ENCODE measurements at regions not wholly inside any gene's neighbourhood (a gene's known extent, or its start where the extent isn't known, plus 50 kb on each side); places are given as distances from the start of the nearest gene placed in this dataset.

- Mint-ChIP-seq H3K36me3 (ENCODE audit: insufficient read depth) (peaks cover 68% of the 10 kb centered on the region), H3K9me3 (no peaks in the 10 kb centered on the region)
These were observed 157.5 kb upstream of the KLF14 start for GRCh38 chr7:130891254-130892094.

GRCh38 chr7:130893441-130893894 is 159.5 kb upstream of the KLF14 start:
- Mint-ChIP-seq H3K4me1 (ENCODE audit: low read depth) (peaks cover 77% of the 10 kb centered on the region), H3K9me3 (no peaks in the 10 kb centered on the region), H3K4me3 (no peak overlapping the region), H3K36me3 (ENCODE audit: insufficient read depth) (peaks cover 65% of the 10 kb centered on the region), H3K27me3 (ENCODE audit: low read depth) (no peaks in the 10 kb centered on the region)
- DNase-seq: no peak
- peak; percentile 40 to 42 for ATAC-seq

More at GRCh38 chr7:130891254-130892094, 157.5 kb upstream of the KLF14 start:
- ATAC-seq (no peak), DNase-seq (no peak)
- Mint-ChIP-seq H3K4me1 (ENCODE audit: low read depth) (peaks cover 72% of the 10 kb centered on the region), H3K4me3 (no peak overlapping the region), H3K27me3 (ENCODE audit: low read depth) (no peaks in the 10 kb centered on the region)

GRCh38 chr7:130894146-130894908 is 160.3 kb upstream of the KLF14 start:
- peak overlapping the region; percentile 24 for H3K4me3 Mint-ChIP-seq
- H3K36me3 Mint-ChIP-seq (ENCODE audit: insufficient read depth): peaks cover 68% of the 10 kb centered on the region
- DNase-seq: no peak
- H3K4me1 Mint-ChIP-seq (ENCODE audit: low read depth): peaks cover 79% of the 10 kb centered on the region
- ATAC-seq: peak; percentile 13 to 17
- no peaks in the 10 kb centered on the region for H3K27me3 Mint-ChIP-seq (ENCODE audit: low read depth)
- H3K9me3 Mint-ChIP-seq: no peaks in the 10 kb centered on the region

GRCh38 chr7:130894909-130895750 is 161.1 kb upstream of the KLF14 start:
- peak overlapping the region; percentile 24 for H3K4me3 Mint-ChIP-seq
- DNase-seq (no peak), ATAC-seq (no peak)
- peaks cover 74% of the 10 kb centered on the region for H3K36me3 Mint-ChIP-seq (ENCODE audit: insufficient read depth)
- no peaks in the 10 kb centered on the region for H3K9me3 Mint-ChIP-seq
- peaks cover 87% of the 10 kb centered on the region for H3K4me1 Mint-ChIP-seq (ENCODE audit: low read depth)
- no peaks in the 10 kb centered on the region for H3K27me3 Mint-ChIP-seq (ENCODE audit: low read depth)

GRCh38 chr7:130896051-130896881 is 162.3 kb upstream of the KLF14 start:
- no peaks in the 10 kb centered on the region for H3K27me3 Mint-ChIP-seq (ENCODE audit: low read depth)
- H3K4me3 Mint-ChIP-seq: peak overlapping the region; percentile 50

GRCh38 chr7:130896898-130897514 is 163.0 kb upstream of the KLF14 start:
- H3K4me3 Mint-ChIP-seq: peak overlapping the region; percentile 51
- peak; percentile 66 to 67 for ATAC-seq

More at GRCh38 chr7:130896051-130896881, 162.3 kb upstream of the KLF14 start:
- DNase-seq (no peak), ATAC-seq (no peak)
- H3K9me3 Mint-ChIP-seq: no peaks in the 10 kb centered on the region
- H3K36me3 Mint-ChIP-seq (ENCODE audit: insufficient read depth): peaks cover 65% of the 10 kb centered on the region
- peaks cover 87% of the 10 kb centered on the region for H3K4me1 Mint-ChIP-seq (ENCODE audit: low read depth)

GRCh38 chr7:130897515-130898419 is 163.8 kb upstream of the KLF14 start:
- Mint-ChIP-seq H3K4me3 (peak overlapping the region; percentile 51), H3K4me1 (ENCODE audit: low read depth) (peaks cover 96% of the 10 kb centered on the region), H3K27me3 (ENCODE audit: low read depth) (no peaks in the 10 kb centered on the region), H3K9me3 (no peaks in the 10 kb centered on the region), H3K36me3 (ENCODE audit: insufficient read depth) (peaks cover 72% of the 10 kb centered on the region)
- DNase-seq (no peak), ATAC-seq (peak; percentile 1 to 3)

More at GRCh38 chr7:130896898-130897514, 163.0 kb upstream of the KLF14 start:
- H3K4me1 Mint-ChIP-seq (ENCODE audit: low read depth): peaks cover 93% of the 10 kb centered on the region
- H3K36me3 Mint-ChIP-seq (ENCODE audit: insufficient read depth): peaks cover 69% of the 10 kb centered on the region
- no peaks in the 10 kb centered on the region for H3K9me3 Mint-ChIP-seq
- no peaks in the 10 kb centered on the region for H3K27me3 Mint-ChIP-seq (ENCODE audit: low read depth)
- DNase-seq: peak; percentile 71

GRCh38 chr7:130899071-130899560 is 165.1 kb upstream of the KLF14 start:
- no peak overlapping the region for H3K4me3 Mint-ChIP-seq
- ATAC-seq: no peak

GRCh38 chr7:130899638-130900401 is 165.8 kb upstream of the KLF14 start:
- ATAC-seq (no peak), DNase-seq (no peak)
- H3K9me3 Mint-ChIP-seq: no peaks in the 10 kb centered on the region
- H3K36me3 Mint-ChIP-seq (ENCODE audit: insufficient read depth): peaks cover 76% of the 10 kb centered on the region
- H3K4me3 Mint-ChIP-seq: peak overlapping the region; percentile 21
- H3K27me3 Mint-ChIP-seq (ENCODE audit: low read depth): no peaks in the 10 kb centered on the region
- peaks cover 99% of the 10 kb centered on the region for H3K4me1 Mint-ChIP-seq (ENCODE audit: low read depth)

More at GRCh38 chr7:130899071-130899560, 165.1 kb upstream of the KLF14 start:
- DNase-seq: no peak
- H3K9me3 Mint-ChIP-seq: no peaks in the 10 kb centered on the region
- H3K27me3 Mint-ChIP-seq (ENCODE audit: low read depth): no peaks in the 10 kb centered on the region
- peaks cover 76% of the 10 kb centered on the region for H3K36me3 Mint-ChIP-seq (ENCODE audit: insufficient read depth)
- peaks cover 99% of the 10 kb centered on the region for H3K4me1 Mint-ChIP-seq (ENCODE audit: low read depth)

GRCh38 chr7:130900471-130901076 is 166.6 kb upstream of the KLF14 start:
- no peak for DNase-seq
- Mint-ChIP-seq H3K9me3 (no peaks in the 10 kb centered on the region), H3K27me3 (ENCODE audit: low read depth) (no peaks in the 10 kb centered on the region), H3K4me3 (no peak overlapping the region), H3K4me1 (ENCODE audit: low read depth) (peaks cover 98% of the 10 kb centered on the region), H3K36me3 (ENCODE audit: insufficient read depth) (peaks cover 70% of the 10 kb centered on the region)
- no peak for ATAC-seq

GRCh38 chr7:130901209-130901783 is 167.3 kb upstream of the KLF14 start:
- no peaks in the 10 kb centered on the region for H3K27me3 Mint-ChIP-seq (ENCODE audit: low read depth)
- DNase-seq (no peak), ATAC-seq (no peak)
- peaks cover 63% of the 10 kb centered on the region for H3K36me3 Mint-ChIP-seq (ENCODE audit: insufficient read depth)
- H3K4me1 Mint-ChIP-seq (ENCODE audit: low read depth): peaks cover 97% of the 10 kb centered on the region
- H3K9me3 Mint-ChIP-seq: no peaks in the 10 kb centered on the region
- H3K4me3 Mint-ChIP-seq: peak overlapping the region; percentile 46
